HEK293T (cell line): ENCODE measurements at regions not wholly inside any gene's neighbourhood (a gene's known extent, or its start where the extent isn't known, plus 50 kb on each side); places are given as distances from the start of the nearest gene placed in this dataset.

Source experiments
- BHLHE40 ChIP-seq: fragments of 450-650 bp; IDR thresholded peaks from 2 replicates; pipeline ENCODE4 v1.6.1; 2016; ENCODE audit warnings: mild to moderate bottlenecking, moderate library complexity, borderline replicate concordance
- ELF4 ChIP-seq: fragments of 450-650 bp; IDR thresholded peaks from 2 replicates; pipeline ENCODE4 v1.6.1; 2017; ENCODE audit warnings: antibody characterized with exemption
- FOXA1 ChIP-seq: fragments of 450-650 bp; IDR thresholded peaks from 2 replicates; pipeline ENCODE4 v1.6.1; 2016; ENCODE audit warnings: mild to moderate bottlenecking
- FOXK2 ChIP-seq: fragments of 450-650 bp; IDR thresholded peaks from 2 replicates; pipeline ENCODE4 v1.6.1; 2016; ENCODE audit warnings: mild to moderate bottlenecking
- FOXM1 ChIP-seq: fragments of 450-650 bp; IDR thresholded peaks from 2 replicates; pipeline ENCODE4 v1.6.1; 2017; ENCODE audit warnings: mild to moderate bottlenecking, borderline replicate concordance
- HDGF ChIP-seq: fragments of 450-650 bp; IDR thresholded peaks from 2 replicates; pipeline ENCODE4 v1.6.1; 2017; ENCODE audit warnings: antibody characterized with exemption, borderline replicate concordance
- LEF1 ChIP-seq: fragments of 450-650 bp; IDR thresholded peaks from 2 replicates; pipeline ENCODE4 v1.6.1; 2017; ENCODE audit warnings: mild to moderate bottlenecking, borderline replicate concordance
- NFRKB ChIP-seq: fragments of 450-650 bp; IDR thresholded peaks from 2 replicates; pipeline ENCODE4 v1.6.1; 2016; ENCODE audit warnings: mild to moderate bottlenecking, moderate library complexity
- SP1 ChIP-seq: fragments of 450-650 bp; IDR thresholded peaks from 2 replicates; pipeline ENCODE4 v1.6.1; 2017
- SUZ12 ChIP-seq: fragments of 450-650 bp; IDR thresholded peaks from 2 replicates; pipeline ENCODE4 v1.6.1; 2016; ENCODE audit warnings: mild to moderate bottlenecking
- TARDBP ChIP-seq: fragments of 450-650 bp; IDR thresholded peaks from 2 replicates; pipeline ENCODE4 v1.6.1; 2016
- ZNF384 ChIP-seq: fragments of 450-650 bp; IDR thresholded peaks from 2 replicates; pipeline ENCODE4 v1.6.1; 2016
- TF ChIP-seq, protein P1 (sequence below): fragments of 450-650 bp; IDR thresholded peaks from 2 replicates; pipeline ENCODE4 v1.6.1; 2016

DNA sequence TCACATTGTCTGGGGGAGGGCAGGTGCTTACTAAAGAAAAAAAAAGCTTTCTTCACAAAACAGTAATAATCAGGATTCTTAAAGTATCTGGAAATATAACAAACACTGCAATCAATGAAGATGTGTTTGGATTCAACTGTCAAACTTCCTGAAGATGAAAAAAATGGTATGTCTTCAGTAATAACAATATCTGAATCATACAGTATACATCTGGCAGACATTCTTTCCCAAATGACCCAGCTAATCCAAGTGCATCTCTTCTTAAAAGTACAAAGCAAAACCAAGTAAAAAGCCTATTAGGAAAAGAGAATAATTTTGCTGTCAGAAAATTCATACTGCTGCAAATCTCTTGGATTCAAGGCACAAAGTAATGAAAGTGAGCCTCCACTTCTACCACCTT is 145.0 kb upstream of the MCTP2 start:
- TF ChIP-seq ELF4 (no peak), FOXK2 (no peak), SUZ12 (no peak), TARDBP (no peak), LEF1 (no peak), SP1 (no peak), BHLHE40 (no peak), ZNF384 (no peak), FOXA1 (no peak), FOXM1 (no peak), NFRKB (no peak), HDGF (no peak)
- TF ChIP-seq, protein P1, sequence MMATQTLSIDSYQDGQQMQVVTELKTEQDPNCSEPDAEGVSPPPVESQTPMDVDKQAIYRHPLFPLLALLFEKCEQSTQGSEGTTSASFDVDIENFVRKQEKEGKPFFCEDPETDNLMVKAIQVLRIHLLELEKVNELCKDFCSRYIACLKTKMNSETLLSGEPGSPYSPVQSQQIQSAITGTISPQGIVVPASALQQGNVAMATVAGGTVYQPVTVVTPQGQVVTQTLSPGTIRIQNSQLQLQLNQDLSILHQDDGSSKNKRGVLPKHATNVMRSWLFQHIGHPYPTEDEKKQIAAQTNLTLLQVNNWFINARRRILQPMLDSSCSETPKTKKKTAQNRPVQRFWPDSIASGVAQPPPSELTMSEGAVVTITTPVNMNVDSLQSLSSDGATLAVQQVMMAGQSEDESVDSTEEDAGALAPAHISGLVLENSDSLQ, result no peak
